ENCODE measurements at regions not wholly inside any gene's neighbourhood (a gene's known extent, or its start where the extent isn't known, plus 50 kb on each side); places are given as distances from the start of the nearest gene placed in this dataset.

DNA sequence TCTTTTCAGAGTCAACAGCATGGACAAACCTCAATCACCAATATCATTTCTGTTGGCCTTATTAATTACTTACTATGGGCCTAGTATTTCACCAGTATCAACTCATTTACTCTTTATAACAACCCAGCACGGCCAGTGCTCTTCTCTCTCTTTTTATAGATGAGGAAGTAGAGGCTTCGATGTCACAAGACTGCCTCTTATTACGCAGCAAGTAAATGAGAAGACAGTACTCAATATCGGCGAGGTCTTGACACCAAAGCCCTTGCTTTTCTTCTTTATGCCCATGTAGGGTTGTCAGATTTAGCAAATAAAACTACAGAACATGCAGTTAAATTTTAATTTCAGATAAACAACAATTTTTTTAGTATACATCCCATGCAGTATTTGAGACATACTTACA is 99.0 kb upstream of the KCNMB2 start:
- TF ChIP-seq POLR2A (IDR thresholded peaks at IDR 0.05; ENCODE audit: low read depth, low read length) (no peak), TAF1 (IDR thresholded peaks at IDR 0.05; ENCODE audit: low read depth, low read length) (no peak)

Measured in GM12891 (cell line).